ENCODE measurements at regions not wholly inside any gene's neighbourhood (a gene's known extent, or its start where the extent isn't known, plus 50 kb on each side); places are given as distances from the start of the nearest gene placed in this dataset.

DNA sequence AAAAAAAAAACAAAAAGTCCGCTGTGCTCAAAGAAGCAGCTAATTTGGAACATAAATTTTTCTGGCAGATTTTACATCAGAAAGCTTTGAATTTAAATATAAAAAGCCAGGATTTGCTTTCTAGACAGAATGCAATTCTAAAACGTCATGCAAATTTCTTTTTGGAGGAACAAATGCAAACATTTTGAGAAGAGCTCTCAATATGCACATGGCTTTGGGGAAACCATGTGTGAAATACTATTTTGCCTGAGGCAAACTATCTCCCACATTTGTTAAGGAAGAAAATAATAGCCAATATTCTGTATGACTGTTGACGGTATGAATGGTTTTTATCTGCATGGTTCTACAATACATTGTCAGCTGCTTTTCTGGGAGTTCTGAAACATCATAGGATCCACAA, 320.0 kb upstream of the PSMD7 start:
- Histone ChIP-seq H3K79me2 (ENCODE audit: control insufficient read depth, low read length) (no peaks in the 10 kb centered on the region), H3K4me1 (ENCODE audit: control insufficient read depth, low read length) (no peaks in the 10 kb centered on the region), H3K4me2 (ENCODE audit: low read length) (no peak overlapping the region), H3K9me2 (replicated peaks; ENCODE audit: control insufficient read depth, low read length) (no peaks in the 10 kb centered on the region), H3K9me3 (ENCODE audit: control insufficient read depth, insufficient read depth, low read length) (no peaks in the 10 kb centered on the region), H3K4me3 (ENCODE audit: low read length) (no peak overlapping the region), H3K36me3 (ENCODE audit: control insufficient read depth, low read length) (no peaks in the 10 kb centered on the region), H4K20me1 (ENCODE audit: control insufficient read depth, insufficient read depth, low read depth, low read length) (no peaks in the 10 kb centered on the region), H3K27me3 (ENCODE audit: control insufficient read depth, low read length) (no peaks in the 10 kb centered on the region), H3F3A (ENCODE audit: control insufficient read depth, insufficient read depth) (no peaks in the 10 kb centered on the region), H3K27ac (ENCODE audit: low read depth, low read length) (no peak overlapping the region)
- no peak for TF ChIP-seq CTCF (IDR thresholded peaks at IDR 0.05; ENCODE audit: low read depth, low read length, poor library complexity, severe bottlenecking)
- no peak for TF ChIP-seq EZH2phosphoT487 (IDR thresholded peaks at IDR 0.05; ENCODE audit: borderline replicate concordance, low read length)

- H3K4me2 ChIP-seq (ENCODE audit: low read length): no peak overlapping the region
- no peaks in the 10 kb centered on the region for H3K79me2 ChIP-seq (ENCODE audit: control insufficient read depth, low read length)
- TF ChIP-seq CTCF (IDR thresholded peaks at IDR 0.05; ENCODE audit: low read depth, low read length, poor library complexity, severe bottlenecking): no peak
- no peak for TF ChIP-seq EZH2phosphoT487 (IDR thresholded peaks at IDR 0.05; ENCODE audit: borderline replicate concordance, low read length)
- H3K4me3 ChIP-seq (ENCODE audit: low read length): no peak overlapping the region
- H3K9me3 ChIP-seq (ENCODE audit: control insufficient read depth, insufficient read depth, low read length): no peaks in the 10 kb centered on the region
- H3K9me2 ChIP-seq (replicated peaks; ENCODE audit: control insufficient read depth, low read length): no peaks in the 10 kb centered on the region
- no peaks in the 10 kb centered on the region for H3K36me3 ChIP-seq (ENCODE audit: control insufficient read depth, low read length)
- H3K27ac ChIP-seq (ENCODE audit: low read depth, low read length): no peak overlapping the region
- H3K27me3 ChIP-seq (ENCODE audit: control insufficient read depth, low read length): no peaks in the 10 kb centered on the region
- H4K20me1 ChIP-seq (ENCODE audit: control insufficient read depth, insufficient read depth, low read depth, low read length): no peaks in the 10 kb centered on the region
- no peaks in the 10 kb centered on the region for H3K4me1 ChIP-seq (ENCODE audit: control insufficient read depth, low read length)
- no peaks in the 10 kb centered on the region for H3F3A ChIP-seq (ENCODE audit: control insufficient read depth, insufficient read depth)
These were observed 323.4 kb upstream of the PSMD7 start for GRCh38 chr16:73973174-73973573.

GRCh38 chr16:73966851-73967250, 329.8 kb upstream of the PSMD7 start:
- no peaks in the 10 kb centered on the region for H4K20me1 ChIP-seq (ENCODE audit: control insufficient read depth, insufficient read depth, low read depth, low read length)
- H3K4me1 ChIP-seq (ENCODE audit: control insufficient read depth, low read length): no peaks in the 10 kb centered on the region
- H3K36me3 ChIP-seq (ENCODE audit: control insufficient read depth, low read length): no peaks in the 10 kb centered on the region
- no peaks in the 10 kb centered on the region for H3K79me2 ChIP-seq (ENCODE audit: control insufficient read depth, low read length)
- H3K4me3 ChIP-seq (ENCODE audit: low read length): no peak overlapping the region
- H3F3A ChIP-seq (ENCODE audit: control insufficient read depth, insufficient read depth): no peaks in the 10 kb centered on the region
- H3K27ac ChIP-seq (ENCODE audit: low read depth, low read length): no peak overlapping the region
- no peak for TF ChIP-seq EZH2phosphoT487 (IDR thresholded peaks at IDR 0.05; ENCODE audit: borderline replicate concordance, low read length)
- no peak for TF ChIP-seq CTCF (IDR thresholded peaks at IDR 0.05; ENCODE audit: low read depth, low read length, poor library complexity, severe bottlenecking)
- H3K9me3 ChIP-seq (ENCODE audit: control insufficient read depth, insufficient read depth, low read length): no peaks in the 10 kb centered on the region
- no peaks in the 10 kb centered on the region for H3K27me3 ChIP-seq (ENCODE audit: control insufficient read depth, low read length)
- no peak overlapping the region for H3K4me2 ChIP-seq (ENCODE audit: low read length)
- no peaks in the 10 kb centered on the region for H3K9me2 ChIP-seq (replicated peaks; ENCODE audit: control insufficient read depth, low read length)

GRCh38 chr16:73965591-73965990, 331.0 kb upstream of the PSMD7 start:
- Histone ChIP-seq H3K27me3 (ENCODE audit: control insufficient read depth, low read length) (no peaks in the 10 kb centered on the region), H3K36me3 (ENCODE audit: control insufficient read depth, low read length) (no peaks in the 10 kb centered on the region), H3K4me1 (ENCODE audit: control insufficient read depth, low read length) (no peaks in the 10 kb centered on the region), H3K27ac (ENCODE audit: low read depth, low read length) (no peak overlapping the region), H4K20me1 (ENCODE audit: control insufficient read depth, insufficient read depth, low read depth, low read length) (no peaks in the 10 kb centered on the region), H3K4me3 (ENCODE audit: low read length) (no peak overlapping the region), H3K9me3 (ENCODE audit: control insufficient read depth, insufficient read depth, low read length) (no peaks in the 10 kb centered on the region), H3K79me2 (ENCODE audit: control insufficient read depth, low read length) (no peaks in the 10 kb centered on the region), H3K9me2 (replicated peaks; ENCODE audit: control insufficient read depth, low read length) (no peaks in the 10 kb centered on the region), H3F3A (ENCODE audit: control insufficient read depth, insufficient read depth) (no peaks in the 10 kb centered on the region), H3K4me2 (ENCODE audit: low read length) (no peak overlapping the region)
- no peak for TF ChIP-seq CTCF (IDR thresholded peaks at IDR 0.05; ENCODE audit: low read depth, low read length, poor library complexity, severe bottlenecking)
- TF ChIP-seq EZH2phosphoT487 (IDR thresholded peaks at IDR 0.05; ENCODE audit: borderline replicate concordance, low read length): no peak

Data from DOHH2 (cell line).